ENCODE measurements at regions not wholly inside any gene's neighbourhood (a gene's known extent, or its start where the extent isn't known, plus 50 kb on each side); places are given as distances from the start of the nearest gene placed in this dataset.
A peak's percentile ranks its signal among the peaks of the same experiment; 100 is the strongest.

GRCh38 chr22:49489821-49490220 lies 337.9 kb downstream of the BRD1 start:
- Histone ChIP-seq H3K4me3 (ENCODE audit: insufficient read depth, low read depth, low read length) (no peak overlapping the region), H3K56ac (ENCODE audit: extremely low read depth, insufficient read depth, low read length) (no peak overlapping the region), H4K5ac (ENCODE audit: low read depth, low read length) (no peak overlapping the region), H2BK5ac (ENCODE audit: low read depth, low read length, poor library complexity, severe bottlenecking) (no peak overlapping the region), H2BK20ac (ENCODE audit: low read depth, low read length) (no peak overlapping the region), H3K27ac (ENCODE audit: insufficient read depth, low read length) (no peak overlapping the region), H3K23ac (ENCODE audit: low read depth, low read length) (no peak overlapping the region), H3K9me1 (ENCODE audit: insufficient read depth, low read length) (no peaks in the 10 kb centered on the region), H2AK5ac (ENCODE audit: low read depth, low read length) (no peak overlapping the region), H3K36me3 (ENCODE audit: control insufficient read depth, insufficient read depth, low read length) (no peaks in the 10 kb centered on the region), H2AK9ac (replicated peaks; ENCODE audit: low read depth, low read length, poor library complexity) (peak overlapping the region; percentile 28), H4K8ac (ENCODE audit: low read depth in 2 of 2, low read length in 2 of 2) (no peak overlapping the region), H3K79me1 (ENCODE audit: low read depth in 1 of 2, low read length in 2 of 2) (no peaks in the 10 kb centered on the region), H2AFZ (replicated peaks; ENCODE audit: low read length, poor library complexity) (no peak overlapping the region), H2BK15ac (ENCODE audit: low read depth, low read length) (no peak overlapping the region), H2BK120ac (ENCODE audit: low read depth, low read length) (no peak overlapping the region), H3K4me2 (ENCODE audit: low read depth, low read length) (no peak overlapping the region), H3K4ac (ENCODE audit: low read depth, low read length) (no peak overlapping the region), H3K9ac (ENCODE audit: low read depth, low read length) (no peak overlapping the region), H3K9me3 (ENCODE audit: control insufficient read depth, insufficient read depth, low read length) (peaks cover 47% of the 10 kb centered on the region), H4K91ac (ENCODE audit: insufficient read depth, low read depth, low read length) (no peak overlapping the region), H3K18ac (ENCODE audit: low read depth, low read length) (no peak overlapping the region), H4K20me1 (ENCODE audit: insufficient read depth, low read length) (no peaks in the 10 kb centered on the region), H3K4me1 (ENCODE audit: control insufficient read depth, insufficient read depth, low read length) (no peaks in the 10 kb centered on the region), H3K27me3 (ENCODE audit: control insufficient read depth, insufficient read depth, low read length) (no peaks in the 10 kb centered on the region), H3K14ac (replicated peaks; ENCODE audit: low read depth, low read length) (no peak overlapping the region)
- dilution Hi-C loops (cut with HindIII; ENCODE audit: low sequenced_read_pairs, unreplicated experiment) (no loop called here), intact Hi-C loops (cut with micrococcal nuclease) (no loop called here), in situ Hi-C loops (cut with MboI; ENCODE audit: low sequenced_read_pairs) (no loop called here)
- 77% methylated on average over 5 of the region's 7 CpGs; no CpG with 5 or more reads in 1 of the 2 experiments for WGBS, 2 experiments (ENCODE audit: extremely low coverage in 2 of 2, insufficient read length in 1 of 2)
- DNase-seq (no peak), ATAC-seq (ENCODE audit: low read depth) (no peak)
- TF ChIP-seq FOS (IDR thresholded peaks at IDR 0.05; ENCODE audit: low read depth, low read length) (no peak), USF2 (IDR thresholded peaks at IDR 0.05; ENCODE audit: low read depth, low read length) (no peak), CHD1 (IDR thresholded peaks at IDR 0.05; ENCODE audit: low read depth, low read length) (no peak), ELK1 (IDR thresholded peaks at IDR 0.05; ENCODE audit: borderline replicate concordance, low read depth, low read length) (no peak), NFE2L2 (IDR thresholded peaks at IDR 0.05; ENCODE audit: low read depth, low read length) (no peak), MAZ (IDR thresholded peaks at IDR 0.05; ENCODE audit: borderline replicate concordance, low read depth, low read length) (no peak)
- ChIA-PET CTCF (no interaction called here), POLR2A (ENCODE audit: unreplicated experiment) (no interaction called here)
- no TSS peak for BruUV-seq (replicated peaks)

Data from IMR-90 (cell line).